ENCODE measurements at regions not wholly inside any gene's neighbourhood (a gene's known extent, or its start where the extent isn't known, plus 50 kb on each side); places are given as distances from the start of the nearest gene placed in this dataset.

- TF ChIP-seq PAXIP1 (CRISPR knock-in tag; conservative IDR thresholded peaks at IDR 0.05): no peak
These were observed 535.3 kb upstream of the HS3ST5 start (continued) for GRCh38 chr6:114878091-114878490.

- Histone ChIP-seq H3K9ac (ENCODE audit: insufficient read depth, low read depth, low read length) (no peak overlapping the region), H3K79me2 (ENCODE audit: insufficient read depth, low read length) (no peaks in the 10 kb centered on the region), H3K4me3 (replicated peaks in 1 of 3; ENCODE audit: insufficient read depth in 1 of 3, low read depth in 2 of 3, low read length in 3 of 3) (no peak overlapping the region), H3K9me3 (ENCODE audit: low read length) (no peaks in the 10 kb centered on the region), H3K27me3 (ENCODE audit: control insufficient read depth in 1 of 2, insufficient read depth in 2 of 2, low read length in 2 of 2) (no peaks in the 10 kb centered on the region; a peak in 1 of 5 replicates), H3K36me3 (replicated peaks in 1 of 2; ENCODE audit: control insufficient read depth in 1 of 2, insufficient read depth in 2 of 2, low read length in 2 of 2) (no peaks in the 10 kb centered on the region), H2AFZ (ENCODE audit: low read length) (no peak overlapping the region), H3K27ac (ENCODE audit: extremely low read length, insufficient read depth, low read length) (no peak overlapping the region), H3K4me2 (ENCODE audit: low read depth, low read length) (no peak overlapping the region), H3K4me1 (ENCODE audit: insufficient read depth, low read length) (no peaks in the 10 kb centered on the region), H4K20me1 (ENCODE audit: insufficient read depth, low read length) (no peaks in the 10 kb centered on the region)
- no TSS peak for BruUV-seq (replicated peaks)
- TF ChIP-seq ZNF546 (CRISPR knock-in tag; conservative IDR thresholded peaks at IDR 0.05) (no peak), ZNF333 (CRISPR knock-in tag; IDR thresholded peaks at IDR 0.05; ENCODE audit: borderline replicate concordance) (no peak), RFX5 (IDR thresholded peaks at IDR 0.05; ENCODE audit: low read depth, low read length) (no peak), ARNT2 (CRISPR knock-in tag; IDR thresholded peaks at IDR 0.05; ENCODE audit: low read depth) (no peak), ZNF207 (IDR thresholded peaks at IDR 0.05; ENCODE audit: borderline replicate concordance) (no peak), ZNF446 (CRISPR knock-in tag; IDR thresholded peaks at IDR 0.05) (no peak), ETS1 (CRISPR knock-in tag; IDR thresholded peaks at IDR 0.05) (no peak), SIN3A (IDR thresholded peaks at IDR 0.05; ENCODE audit: borderline replicate concordance, low read depth, low read length) (no peak), PHF5A (CRISPR knock-in tag; IDR thresholded peaks at IDR 0.05; ENCODE audit: low read depth, unreplicated experiment) (no peak), ZNF138 (CRISPR knock-in tag; IDR thresholded peaks at IDR 0.05; ENCODE audit: low read depth) (no peak), SMAD1 (CRISPR knock-in tag; IDR thresholded peaks at IDR 0.05; ENCODE audit: borderline replicate concordance, low read depth) (no peak), AHDC1 (CRISPR knock-in tag; IDR thresholded peaks at IDR 0.05; ENCODE audit: borderline replicate concordance) (no peak)
- intact Hi-C loops (cut with micrococcal nuclease; ENCODE audit: unreplicated experiment) (no loop called here), in situ Hi-C loops (cut with HindIII; ENCODE audit: extremely low pct_ligation_motif_present, low pct_unique_long_range_greater_than_20kb) (no loop called here)
- CTCF ChIA-PET (ENCODE audit: low intra/inter-chr PET ratio, low total read pairs): no interaction called here
- POLR2A ChIA-PET: no interaction called here
- ATAC-seq (no peak), FAIRE-seq (no peak), DNase-seq (ENCODE audit: low spot score) (no peak)
- WGBS (ENCODE audit: low lambda C conversion rate): under 1% methylated on average over 4 of the region's 4 CpGs
These were observed 531.6 kb upstream of the HS3ST5 start for GRCh38 chr6:114874410-114874809.

Data from HepG2 (cell line).